HEK293T (cell line): ENCODE measurements at regions not wholly inside any gene's neighbourhood (a gene's known extent, or its start where the extent isn't known, plus 50 kb on each side); places are given as distances from the start of the nearest gene placed in this dataset.

ENCODE experiments used
- ARNT ChIP-seq: fragments of 450-650 bp; IDR thresholded peaks from 2 replicates; pipeline ENCODE4 v1.6.1; 2017; ENCODE audit warnings: mild to moderate bottlenecking
- BHLHE40 ChIP-seq: fragments of 450-650 bp; IDR thresholded peaks from 2 replicates; pipeline ENCODE4 v1.6.1; 2016; ENCODE audit warnings: mild to moderate bottlenecking, moderate library complexity, borderline replicate concordance
- CTBP1 ChIP-seq: fragments of 450-650 bp; IDR thresholded peaks from 2 replicates; pipeline ENCODE4 v1.6.1; 2016; ENCODE audit warnings: borderline replicate concordance
- FOXA1 ChIP-seq: fragments of 450-650 bp; IDR thresholded peaks from 2 replicates; pipeline ENCODE4 v1.6.1; 2016; ENCODE audit warnings: mild to moderate bottlenecking
- FOXK2 ChIP-seq: fragments of 450-650 bp; IDR thresholded peaks from 2 replicates; pipeline ENCODE4 v1.6.1; 2016; ENCODE audit warnings: mild to moderate bottlenecking
- HDGF ChIP-seq: fragments of 450-650 bp; IDR thresholded peaks from 2 replicates; pipeline ENCODE4 v1.6.1; 2017; ENCODE audit warnings: antibody characterized with exemption, borderline replicate concordance
- L3MBTL2 ChIP-seq: fragments of 450-650 bp; conservative IDR thresholded peaks from 2 replicates; pipeline ENCODE4 v1.6.1; 2016; ENCODE audit warnings: mild to moderate bottlenecking
- NFRKB ChIP-seq: fragments of 450-650 bp; IDR thresholded peaks from 2 replicates; pipeline ENCODE4 v1.6.1; 2016; ENCODE audit warnings: mild to moderate bottlenecking, moderate library complexity
- SP1 ChIP-seq: fragments of 450-650 bp; IDR thresholded peaks from 2 replicates; pipeline ENCODE4 v1.6.1; 2017

DNA sequence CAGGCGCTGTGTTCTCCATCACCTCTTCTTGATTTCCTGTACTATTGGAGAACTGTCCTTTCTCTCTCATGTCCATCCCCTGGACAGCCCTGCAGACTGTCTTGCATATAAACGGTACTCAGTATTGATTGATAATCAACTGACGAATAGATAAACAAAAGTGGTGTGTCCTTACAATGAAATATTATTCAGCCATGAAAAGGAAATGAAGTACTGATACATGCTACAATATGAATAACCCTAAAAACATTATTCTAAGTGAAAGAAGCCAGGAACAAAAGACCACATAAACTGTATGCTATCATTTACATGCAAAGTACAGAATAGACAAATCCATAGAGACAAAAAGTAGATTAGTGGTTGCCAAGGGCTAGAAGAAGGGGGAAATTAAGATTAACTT, 77.6 kb downstream of the SDC1 start:
- TF ChIP-seq SP1 (no peak), NFRKB (no peak), ARNT (no peak), HDGF (no peak), FOXK2 (no peak), L3MBTL2 (no peak), FOXA1 (no peak), BHLHE40 (no peak), CTBP1 (no peak)
